ENCODE measurements at regions not wholly inside any gene's neighbourhood (a gene's known extent, or its start where the extent isn't known, plus 50 kb on each side); places are given as distances from the start of the nearest gene placed in this dataset.

- no peak for DNase-seq
Observed at GRCh38 chr6:23390221-23390620, 735.8 kb upstream of the NRSN1 start.

GRCh38 chr6:23394681-23395080 lies 731.3 kb upstream of the NRSN1 start:
- no peak for DNase-seq

GRCh38 chr6:23395381-23395780 lies 730.6 kb upstream of the NRSN1 start:
- DNase-seq = no peak

- no peak for DNase-seq
Observed at GRCh38 chr6:23396949-23397348, 729.1 kb upstream of the NRSN1 start.

GRCh38 chr6:23403460-23403859 lies 722.6 kb upstream of the NRSN1 start:
- DNase-seq = no peak

- DNase-seq = no peak
Observed at GRCh38 chr6:23409531-23409930, 716.5 kb upstream of the NRSN1 start.

- DNase-seq = no peak
Observed at GRCh38 chr6:23410439-23410838, 715.6 kb upstream of the NRSN1 start.

- DNase-seq = no peak
Observed at GRCh38 chr6:23412770-23413169, 713.2 kb upstream of the NRSN1 start.

GRCh38 chr6:23413327-23414050 lies 712.5 kb upstream of the NRSN1 start:
- no peak for DNase-seq

GRCh38 chr6:23414051-23414445 lies 712.0 kb upstream of the NRSN1 start:
- peak; percentile 88 to 94 for DNase-seq

- DNase-seq = no peak
Observed at GRCh38 chr6:23414922-23415321, 711.1 kb upstream of the NRSN1 start.

- no peak for DNase-seq
Observed at GRCh38 chr6:23415819-23416427, 710.1 kb upstream of the NRSN1 start.

- no peak for DNase-seq
Observed at GRCh38 chr6:23417133-23417532, 708.9 kb upstream of the NRSN1 start.

- DNase-seq = no peak
Observed at GRCh38 chr6:23418095-23418494, 707.9 kb upstream of the NRSN1 start.

GRCh38 chr6:23419046-23419445 lies 707.0 kb upstream of the NRSN1 start:
- DNase-seq = no peak

GRCh38 chr6:23420659-23421350 lies 705.2 kb upstream of the NRSN1 start:
- DNase-seq = no peak

- no peak for DNase-seq
Observed at GRCh38 chr6:23424584-23424983, 701.4 kb upstream of the NRSN1 start.

- DNase-seq = no peak
Observed at GRCh38 chr6:23435126-23435525, 690.9 kb upstream of the NRSN1 start.

GRCh38 chr6:23435798-23436197 lies 690.2 kb upstream of the NRSN1 start:
- no peak for DNase-seq

- no peak for DNase-seq
Observed at GRCh38 chr6:23441808-23442461, 684.1 kb upstream of the NRSN1 start.

- DNase-seq = no peak
Observed at GRCh38 chr6:23445157-23445710, 680.8 kb upstream of the NRSN1 start.

GRCh38 chr6:23446469-23446967 lies 679.5 kb upstream of the NRSN1 start:
- DNase-seq = peak; percentile 33 to 66

- DNase-seq = no peak
Observed at GRCh38 chr6:23447731-23448130, 678.3 kb upstream of the NRSN1 start.

All from Kasumi-1 (cell line).